Endothelial cell (in vitro differentiated cells): ENCODE measurements at regions not wholly inside any gene's neighbourhood (a gene's known extent, or its start where the extent isn't known, plus 50 kb on each side); places are given as distances from the start of the nearest gene placed in this dataset.
A peak's percentile ranks its signal among the peaks of the same experiment; 100 is the strongest.
"Not testable (repeated sequence)": the region's sequence is repeated elsewhere in the genome, so short reads cannot be mapped to it uniquely, and the experiment has no call there.

ENCODE experiments used
- DNase-seq: peaks from one replicate; pipeline ENCODE4 v3.0.0; 2021; ENCODE audit warnings: low spot score
- H3K27ac Mint-ChIP-seq: one replicate; pipeline ENCODE4 v1.8.0; 2021; ENCODE audit warnings: mixed read lengths, inconsistent platforms; ENCODE audit not compliant: unreplicated experiment
- H3K27me3 Mint-ChIP-seq: one replicate; pipeline ENCODE4 v1.8.0; 2021; ENCODE audit warnings: mild to moderate bottlenecking, moderate library complexity, mixed read lengths, inconsistent platforms; ENCODE audit not compliant: unreplicated experiment
- H3K36me3 Mint-ChIP-seq: one replicate; pipeline ENCODE4 v1.8.0; 2021; ENCODE audit warnings: mild to moderate bottlenecking, low read depth, mixed read lengths, inconsistent platforms; ENCODE audit not compliant: unreplicated experiment
- H3K4me1 Mint-ChIP-seq: one replicate; pipeline ENCODE4 v1.8.0; 2021; ENCODE audit warnings: mild to moderate bottlenecking, mixed read lengths, inconsistent platforms; ENCODE audit not compliant: unreplicated experiment
- H3K4me3 Mint-ChIP-seq: one replicate; pipeline ENCODE4 v1.8.0; 2021; ENCODE audit warnings: mild to moderate bottlenecking, mixed read lengths, inconsistent platforms; ENCODE audit not compliant: unreplicated experiment
- H3K9me3 Mint-ChIP-seq: one replicate; pipeline ENCODE4 v1.8.0; 2021; ENCODE audit warnings: mixed read lengths, inconsistent platforms; ENCODE audit not compliant: unreplicated experiment
- CTCF ChIP-seq: fragments of 200-600 bp; sonication (generic); IDR thresholded peaks from one replicate; pipeline ENCODE4 v1.5.0; 2021; ENCODE audit warnings: antibody characterized with exemption; ENCODE audit not compliant: unreplicated experiment

DNA sequence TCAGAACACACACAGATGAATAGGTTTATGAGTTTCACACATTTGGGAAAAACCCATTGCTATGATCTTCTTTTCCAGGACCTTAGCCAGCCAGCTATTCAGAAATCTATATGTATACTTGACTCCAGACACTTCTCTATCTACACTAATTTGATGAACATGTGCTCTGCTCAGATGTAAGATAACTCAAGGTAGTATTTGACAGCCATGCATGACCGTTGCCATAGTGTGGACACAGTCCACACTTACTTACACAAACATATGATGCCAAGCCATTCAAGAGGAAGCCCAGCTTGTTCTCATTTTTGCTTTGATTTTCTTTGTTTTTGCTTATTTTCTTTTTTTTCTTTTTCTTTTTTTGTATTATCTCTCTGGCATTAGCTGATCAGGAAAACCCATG is 1328.4 kb downstream of the RPIA start:
- not testable (repeated sequence) for H3K27me3 Mint-ChIP-seq, H3K36me3 Mint-ChIP-seq, H3K4me1 Mint-ChIP-seq, H3K27ac Mint-ChIP-seq, DNase-seq, H3K9me3 Mint-ChIP-seq, H3K4me3 Mint-ChIP-seq

DNA sequence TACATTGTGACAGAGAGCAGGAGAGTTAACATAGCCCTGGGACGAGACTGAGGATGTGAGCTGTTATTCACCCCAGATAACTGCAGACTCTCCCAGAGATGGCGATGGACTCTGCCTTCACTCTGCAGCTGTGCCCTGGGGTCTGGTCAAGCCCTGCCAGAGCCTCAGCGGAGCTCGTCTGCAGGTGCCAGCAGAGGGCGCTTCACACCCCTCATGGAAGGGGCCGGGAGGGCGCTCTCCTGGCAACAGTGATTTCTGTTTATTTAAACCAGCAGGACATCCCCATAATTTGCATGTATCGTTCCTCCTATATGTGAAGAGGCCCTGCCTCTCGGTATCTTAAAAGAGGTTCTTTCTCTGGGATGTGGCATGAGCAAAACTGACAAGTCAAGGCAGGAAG is 1329.8 kb downstream of the RPIA start:
- not testable (repeated sequence) for H3K4me1 Mint-ChIP-seq, DNase-seq, H3K27me3 Mint-ChIP-seq, H3K36me3 Mint-ChIP-seq, H3K4me3 Mint-ChIP-seq, H3K27ac Mint-ChIP-seq, H3K9me3 Mint-ChIP-seq

- H3K27me3 Mint-ChIP-seq, H3K9me3 Mint-ChIP-seq, H3K27ac Mint-ChIP-seq, DNase-seq, H3K4me3 Mint-ChIP-seq, H3K4me1 Mint-ChIP-seq, H3K36me3 Mint-ChIP-seq: not testable (repeated sequence)
- TF ChIP-seq CTCF: peak; percentile 25
Observed at GRCh38 chr2:90027231-90027643, 1335.8 kb downstream of the RPIA start.

DNA sequence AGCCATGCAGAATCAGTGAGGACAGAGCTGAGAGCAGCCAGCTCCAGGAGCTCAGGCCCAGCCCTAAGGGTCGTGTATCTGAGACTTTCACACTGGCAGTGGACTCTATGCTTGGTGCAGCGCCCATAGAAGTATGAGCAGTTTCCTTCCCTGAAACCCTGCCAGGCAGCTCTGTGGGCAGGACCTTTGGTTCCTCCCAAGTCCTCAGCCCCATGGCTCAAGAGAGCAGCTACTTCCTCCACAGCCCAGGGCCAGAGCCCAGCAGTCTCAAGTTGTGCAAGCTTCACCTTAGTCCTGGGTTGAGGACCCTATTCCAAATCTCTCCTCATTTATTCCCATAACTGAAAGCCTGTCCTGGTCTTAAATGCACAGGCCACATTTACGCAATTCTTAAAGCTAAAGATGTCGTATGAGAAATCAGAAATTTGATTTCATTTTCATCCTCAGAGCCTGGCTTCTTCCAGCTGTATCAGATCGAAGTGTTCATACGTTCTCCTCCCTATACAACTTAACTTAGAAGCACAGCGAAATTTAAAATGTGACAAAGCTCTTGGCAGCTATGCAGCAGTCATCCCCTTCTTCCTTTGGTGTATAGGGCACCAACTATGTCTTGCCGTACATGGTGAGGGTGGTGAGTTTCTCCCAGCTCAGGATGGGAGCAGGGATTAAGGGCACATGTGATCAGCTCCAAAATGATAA is 1337.1 kb downstream of the RPIA start:
- not testable (repeated sequence) for H3K9me3 Mint-ChIP-seq, H3K27me3 Mint-ChIP-seq, H3K36me3 Mint-ChIP-seq, H3K4me1 Mint-ChIP-seq, DNase-seq, H3K27ac Mint-ChIP-seq, H3K4me3 Mint-ChIP-seq

DNA sequence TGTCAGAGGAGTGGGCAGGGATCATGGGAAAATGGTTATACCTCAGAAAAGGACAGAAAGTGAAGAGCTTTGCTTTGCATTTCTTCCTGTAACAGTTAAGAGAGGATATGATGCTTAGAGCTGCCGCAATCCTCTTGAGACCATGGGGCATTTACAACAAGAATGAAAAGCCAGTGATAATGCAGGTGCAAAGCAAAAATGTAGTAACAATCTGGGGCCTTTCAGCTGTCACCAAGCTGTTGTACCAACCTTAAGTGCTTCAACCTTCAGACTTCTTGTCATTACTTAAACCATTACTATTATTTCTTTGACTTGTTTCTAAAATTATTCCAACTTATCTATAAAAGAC is 1337.6 kb downstream of the RPIA start:
- H3K36me3 Mint-ChIP-seq, H3K4me1 Mint-ChIP-seq, DNase-seq, H3K27ac Mint-ChIP-seq, H3K9me3 Mint-ChIP-seq, H3K4me3 Mint-ChIP-seq, H3K27me3 Mint-ChIP-seq: not testable (repeated sequence)

DNA sequence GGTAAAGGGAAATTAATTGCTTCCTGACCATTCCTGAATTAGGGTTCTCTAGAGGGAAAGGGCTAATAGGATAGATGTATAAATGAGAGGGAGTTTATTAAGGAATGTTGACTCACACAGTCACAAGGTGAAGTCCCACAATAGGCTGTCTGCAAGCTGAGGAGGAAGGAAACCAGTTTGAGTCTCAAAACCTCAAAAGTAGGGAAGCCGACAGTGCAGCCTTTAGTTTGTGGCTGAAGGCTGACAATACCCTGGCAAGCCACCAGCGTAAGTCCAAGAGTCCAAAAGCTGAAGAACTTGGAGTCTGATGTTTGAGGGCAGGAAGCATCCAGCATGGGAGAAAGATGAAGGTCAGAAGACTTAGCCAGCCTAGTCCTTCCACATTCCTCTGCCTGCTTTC is 1340.8 kb downstream of the RPIA start:
- DNase-seq, H3K27ac Mint-ChIP-seq, H3K9me3 Mint-ChIP-seq, H3K36me3 Mint-ChIP-seq, H3K27me3 Mint-ChIP-seq, H3K4me1 Mint-ChIP-seq, H3K4me3 Mint-ChIP-seq: not testable (repeated sequence)

DNA sequence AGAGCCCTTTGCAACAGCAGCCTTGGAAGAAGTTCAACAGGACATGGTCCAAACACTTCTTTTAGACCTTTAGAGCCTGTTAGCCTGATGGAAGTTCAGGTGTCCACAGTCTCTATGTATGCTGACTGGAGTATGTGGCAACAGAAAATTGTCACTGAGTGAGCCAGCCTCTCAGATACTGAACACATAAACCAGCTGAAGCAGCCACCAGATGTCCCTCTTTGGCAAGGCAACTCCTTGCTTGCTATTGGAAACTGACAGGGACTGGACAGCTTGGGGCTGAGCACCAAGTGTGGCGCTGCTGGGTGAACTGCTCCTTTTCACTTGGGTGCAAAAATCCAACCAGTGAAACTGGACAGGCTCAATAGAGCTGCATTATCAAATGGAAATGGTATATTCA is 1344.9 kb downstream of the RPIA start:
- H3K9me3 Mint-ChIP-seq: peaks cover 14% of the 10 kb centered on the region
- H3K4me1 Mint-ChIP-seq, DNase-seq: not testable (repeated sequence)

GRCh38 chr2:90039093-90039492 is 1347.6 kb downstream of the RPIA start:
- not testable (repeated sequence) for H3K4me3 Mint-ChIP-seq, H3K27ac Mint-ChIP-seq, DNase-seq, H3K4me1 Mint-ChIP-seq, H3K27me3 Mint-ChIP-seq, H3K36me3 Mint-ChIP-seq
- peaks cover 12% of the 10 kb centered on the region for H3K9me3 Mint-ChIP-seq

More for the DNA sequence above, 1344.9 kb downstream of the RPIA start:
- H3K27me3 Mint-ChIP-seq, H3K36me3 Mint-ChIP-seq, H3K27ac Mint-ChIP-seq, H3K4me3 Mint-ChIP-seq: not testable (repeated sequence)

GRCh38 chr2:90047776-90048175 is 1356.3 kb downstream of the RPIA start:
- H3K36me3 Mint-ChIP-seq, H3K27me3 Mint-ChIP-seq, H3K4me1 Mint-ChIP-seq, DNase-seq, H3K4me3 Mint-ChIP-seq, H3K27ac Mint-ChIP-seq: not testable (repeated sequence)
- H3K9me3 Mint-ChIP-seq: peaks cover 10% of the 10 kb centered on the region

- not testable (repeated sequence) for H3K4me3 Mint-ChIP-seq, H3K27ac Mint-ChIP-seq, H3K4me1 Mint-ChIP-seq, H3K27me3 Mint-ChIP-seq, H3K9me3 Mint-ChIP-seq, DNase-seq, H3K36me3 Mint-ChIP-seq
Observed at GRCh38 chr2:90052113-90052631, 1360.7 kb downstream of the RPIA start.
